GM18867 (cell line): ENCODE measurements at regions not wholly inside any gene's neighbourhood (a gene's known extent, or its start where the extent isn't known, plus 50 kb on each side); places are given as distances from the start of the nearest gene placed in this dataset.
"Not testable (repeated sequence)": the region's sequence is repeated elsewhere in the genome, so short reads cannot be mapped to it uniquely, and the experiment has no call there.

ENCODE experiments used
- ATAC-seq: cut with Tn5 transposase; IDR thresholded peaks from one replicate; pipeline ENCODE4 v1.9.1; 2021; ENCODE audit warnings: mild to moderate bottlenecking, moderate library complexity; ENCODE audit not compliant: unreplicated experiment

DNA sequence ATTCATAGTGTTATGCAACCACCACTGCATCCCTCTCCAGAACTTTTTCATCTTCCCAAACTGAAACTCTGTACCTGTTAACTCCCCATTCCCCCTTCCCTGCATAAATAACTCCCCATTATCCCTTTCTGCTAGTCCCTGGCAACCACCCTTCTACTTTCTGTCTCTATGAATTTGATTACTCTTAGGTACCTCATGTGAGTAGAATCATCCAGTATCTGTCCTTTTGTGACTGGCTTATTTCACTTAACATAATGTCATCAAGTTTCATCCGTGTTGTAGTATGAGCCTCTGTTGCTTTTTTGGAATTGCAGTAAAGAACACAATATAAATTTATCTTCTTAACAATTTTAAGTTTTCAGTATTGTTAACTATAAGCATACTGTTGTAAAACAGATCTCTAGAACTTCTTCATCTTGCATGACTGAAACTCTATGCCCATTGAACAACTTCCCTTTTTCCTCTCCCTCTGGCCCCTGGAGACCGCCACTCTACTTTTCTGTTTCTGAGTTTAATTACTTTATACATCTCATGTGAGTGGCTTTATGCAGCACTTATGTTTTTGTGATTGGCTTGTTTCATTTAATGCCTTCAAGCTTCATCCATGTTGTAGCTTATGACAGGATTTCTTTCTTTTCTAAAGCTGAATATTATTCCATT is 87.3 kb upstream of the ABCC4 start:
- ATAC-seq = no peak

DNA sequence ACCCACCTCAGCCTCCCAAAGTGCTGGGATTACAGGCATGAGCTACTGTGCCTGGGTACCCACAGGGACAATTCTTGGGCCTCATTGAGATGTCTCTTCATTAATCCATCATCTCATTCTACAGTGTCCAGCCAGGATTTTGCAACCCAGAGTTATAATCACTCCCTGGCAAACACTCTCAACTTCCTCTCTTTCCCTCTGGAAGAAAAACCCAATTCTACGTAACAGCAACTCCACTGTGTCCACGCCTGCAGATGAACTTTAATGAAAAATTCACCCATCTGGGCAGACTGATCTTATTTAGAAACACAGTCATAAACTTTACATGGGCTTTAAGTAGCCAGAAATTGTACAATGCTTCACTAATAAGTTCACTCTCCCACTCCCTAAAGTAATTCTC is 90.1 kb upstream of the ABCC4 start:
- ATAC-seq = no peak

DNA sequence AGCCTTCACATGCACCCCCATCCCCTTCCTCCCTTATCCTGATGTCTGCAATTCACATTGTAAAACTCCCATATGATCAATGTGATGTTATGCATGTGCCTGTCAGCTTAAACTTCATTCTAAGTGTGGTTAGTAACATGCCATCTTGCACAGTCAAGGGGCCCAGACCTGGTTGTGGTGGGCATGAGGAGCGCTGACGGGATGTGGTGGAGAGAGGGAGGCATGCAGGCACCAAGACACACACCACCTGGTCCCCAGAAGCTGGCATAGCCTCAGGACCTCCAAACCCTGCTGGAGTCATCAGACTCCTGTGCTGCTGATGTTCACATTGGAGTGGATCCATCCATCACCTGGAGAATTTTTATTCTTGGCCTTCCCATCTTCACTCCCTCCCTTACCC is 90.5 kb upstream of the ABCC4 start:
- ATAC-seq = no peak

DNA sequence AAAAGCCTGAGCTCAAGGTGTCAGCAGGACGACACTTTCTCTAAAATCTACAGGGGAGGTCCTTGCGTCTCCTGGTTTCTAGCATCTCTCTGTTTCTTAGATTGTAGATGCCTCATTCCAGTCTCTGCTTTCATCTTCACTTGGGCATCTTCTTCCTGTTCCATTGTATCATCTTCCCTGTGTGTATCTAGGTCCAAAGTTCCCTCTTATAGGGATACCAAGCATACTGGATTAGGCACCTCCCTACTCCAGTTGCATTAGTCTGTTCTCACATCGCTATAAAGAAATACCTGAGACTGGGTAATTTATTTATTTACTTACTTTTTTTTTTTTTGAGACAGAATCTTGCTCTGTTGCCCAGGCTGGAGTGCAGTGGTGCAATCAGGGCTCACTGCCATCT is 91.3 kb upstream of the ABCC4 start:
- ATAC-seq = no peak

DNA sequence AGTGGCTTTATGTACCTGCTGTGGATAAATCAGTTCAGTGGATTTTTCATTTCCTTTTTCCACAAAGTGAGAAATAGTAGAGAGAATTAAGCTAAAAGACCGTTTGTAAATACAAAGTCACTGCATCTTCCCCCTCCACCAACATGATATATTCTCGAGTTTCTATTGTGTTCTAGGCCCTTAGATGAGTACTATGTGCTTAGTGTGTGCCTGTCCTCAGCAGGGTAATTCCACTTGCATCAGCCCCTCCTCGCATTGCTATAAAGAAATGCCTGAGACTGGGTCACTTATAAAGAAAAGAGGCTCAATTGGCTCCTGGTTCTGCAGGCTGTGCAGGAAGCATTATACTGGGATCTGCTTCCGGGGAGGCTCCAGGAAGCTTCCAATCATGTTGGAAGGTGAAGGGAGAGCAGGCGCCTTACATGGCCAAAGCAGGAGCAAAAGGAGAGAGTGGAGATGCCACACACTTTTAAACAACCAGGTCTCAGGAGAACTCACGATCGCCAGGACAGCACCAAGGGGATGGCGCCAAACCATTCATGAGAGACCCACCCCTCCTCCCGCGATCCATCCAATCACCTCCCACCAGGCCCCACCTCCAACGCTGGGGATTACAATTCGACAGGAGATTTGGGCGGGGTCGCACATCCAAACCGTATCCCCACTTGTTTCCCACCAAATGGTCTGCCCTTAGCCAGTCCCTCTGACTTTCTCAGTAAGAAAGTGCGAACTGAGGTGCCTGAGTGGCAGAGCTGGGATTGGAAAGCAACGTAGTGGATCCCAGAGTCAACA is 102.3 kb upstream of the ABCC4 start:
- ATAC-seq = no peak

DNA sequence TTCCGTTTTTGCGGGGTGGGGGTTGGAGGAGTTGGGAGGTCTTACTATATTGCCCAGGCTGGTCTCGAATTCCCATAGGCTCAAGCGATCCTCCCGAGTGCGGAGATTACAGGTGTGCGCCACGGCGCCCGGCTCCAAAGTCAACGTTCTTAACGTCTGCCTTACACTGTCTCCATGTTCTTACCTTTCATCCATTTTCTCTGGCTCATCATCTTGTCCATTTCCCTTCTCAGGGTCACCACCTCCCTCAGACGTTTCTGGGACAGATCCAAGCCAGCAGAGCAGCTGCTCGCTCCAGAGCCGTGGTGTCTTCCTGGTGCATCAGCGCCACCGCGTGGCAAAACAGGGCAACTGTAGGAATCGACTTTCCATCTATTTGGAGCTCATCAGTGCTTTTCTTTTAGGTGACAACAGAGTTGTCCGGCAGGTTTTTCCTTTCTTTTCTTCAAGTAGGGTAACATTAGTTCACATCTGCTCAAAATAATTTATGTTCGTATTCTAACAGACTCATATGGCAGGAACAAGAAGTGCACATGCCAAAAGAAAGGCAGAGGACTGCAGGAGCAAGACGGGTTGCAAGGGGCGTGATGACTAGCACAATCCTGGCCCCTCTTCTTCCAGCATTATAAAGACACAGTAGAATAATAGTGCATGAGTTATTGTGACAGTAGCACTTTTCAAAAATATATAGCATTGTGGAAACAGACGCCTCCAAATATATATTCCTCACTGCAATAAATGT is 103.1 kb upstream of the ABCC4 start:
- peak; percentile 94 for ATAC-seq

DNA sequence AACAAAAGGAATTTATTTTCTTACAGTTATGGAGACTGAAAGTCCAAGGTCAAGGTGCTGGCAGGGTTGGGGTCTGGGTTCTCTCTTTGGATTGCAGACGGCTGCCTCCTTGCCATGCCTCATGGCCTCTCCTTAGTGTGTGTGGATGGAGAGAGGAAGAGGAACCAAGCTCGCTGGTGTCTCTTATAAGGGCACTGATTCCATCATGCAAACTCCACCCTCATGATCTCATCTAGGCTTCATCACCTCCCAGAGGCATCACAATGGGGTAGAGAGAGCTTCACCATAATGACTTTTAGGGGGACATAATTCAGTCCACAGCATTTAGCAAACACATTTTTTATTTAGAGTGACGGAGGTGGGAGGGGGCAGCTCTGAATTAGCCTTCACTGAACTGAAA is 104.9 kb upstream of the ABCC4 start:
- ATAC-seq = no peak

DNA sequence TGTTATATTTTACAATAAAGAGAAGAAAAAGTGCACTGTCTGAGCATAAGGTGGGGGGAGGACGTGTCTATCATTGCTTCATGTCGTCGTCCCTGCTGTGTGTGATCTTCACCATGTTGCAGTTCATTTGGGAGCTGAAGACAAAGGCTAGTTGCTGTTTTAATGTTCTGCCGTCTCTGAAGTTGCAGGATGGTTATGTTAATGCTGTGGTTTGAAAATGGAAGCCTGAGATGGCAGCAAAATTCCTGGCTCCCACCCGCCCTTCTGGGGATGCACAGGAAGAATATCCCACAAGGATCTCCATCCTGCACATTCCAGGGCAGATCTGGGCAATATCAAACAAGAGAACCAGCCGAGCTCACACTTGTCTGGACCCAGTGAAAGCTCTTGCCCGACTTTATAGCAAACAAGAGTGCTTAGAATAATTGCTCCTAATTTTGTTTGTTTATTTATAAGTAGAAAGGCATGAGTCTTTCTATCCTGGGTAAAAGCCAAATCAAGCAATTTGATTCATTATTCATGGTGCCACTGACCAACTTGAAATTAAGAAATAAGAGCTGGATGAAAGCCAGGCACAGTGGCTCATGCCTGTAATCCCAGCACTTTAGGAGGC is 110.3 kb upstream of the ABCC4 start:
- ATAC-seq = no peak

DNA sequence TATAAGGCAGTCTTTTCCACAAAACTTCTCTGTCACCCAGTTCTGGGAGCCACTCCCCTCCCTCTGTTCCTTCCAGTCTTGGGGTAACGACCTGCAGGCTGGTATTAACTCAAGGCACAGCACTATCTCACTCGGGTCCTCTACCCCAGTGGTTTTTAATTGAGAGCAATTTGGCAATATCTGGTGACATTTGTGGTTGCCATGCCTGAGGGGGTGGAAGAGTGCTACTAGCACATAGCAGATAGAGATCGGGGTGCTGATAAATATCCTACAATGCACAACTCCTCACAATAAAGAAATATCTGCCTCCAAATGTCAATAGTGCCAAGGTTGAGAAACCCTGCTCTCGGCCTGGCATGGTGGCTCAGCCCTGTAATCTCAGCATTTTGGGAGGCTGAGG is 117.7 kb upstream of the ABCC4 start:
- no peak for ATAC-seq

DNA sequence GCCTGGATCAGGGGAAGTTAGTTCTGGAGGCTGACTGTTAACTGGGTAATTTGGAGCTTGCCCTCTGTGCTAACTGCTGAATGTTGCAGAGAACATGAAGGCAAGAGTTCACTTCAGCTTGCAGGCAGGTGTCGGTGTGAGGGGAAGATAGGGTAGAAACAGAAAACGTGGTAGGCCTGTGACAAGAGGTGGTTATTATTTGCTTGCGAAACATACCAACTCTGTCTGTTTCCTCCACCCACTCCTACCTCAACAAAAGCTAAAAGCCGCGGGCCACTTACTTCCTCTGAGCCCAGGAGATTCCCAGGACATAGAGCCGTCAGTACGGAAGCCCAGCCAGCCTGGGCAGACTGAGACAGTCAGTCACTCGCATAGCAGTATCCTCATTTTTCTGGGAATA is 119.2 kb upstream of the ABCC4 start:
- no peak for ATAC-seq

DNA sequence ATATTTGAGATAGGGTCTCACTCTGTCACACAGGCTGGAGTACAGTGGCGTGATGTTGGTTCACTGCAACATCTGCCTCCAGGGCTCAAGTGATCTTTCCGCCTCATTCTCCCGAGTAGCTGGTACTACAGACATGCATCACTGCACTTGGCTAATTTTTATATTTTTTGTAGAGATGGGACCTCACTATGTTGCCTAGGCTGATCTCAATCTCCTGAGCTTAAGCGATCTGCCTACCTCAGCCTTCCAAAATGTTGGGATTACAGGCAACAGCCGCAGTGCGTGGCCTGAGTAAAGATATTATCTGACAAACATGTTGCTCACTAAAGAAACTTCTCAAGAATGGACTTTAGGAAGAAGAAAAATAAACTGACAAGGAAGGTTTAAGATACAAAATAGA is 125.4 kb upstream of the ABCC4 start:
- ATAC-seq = no peak

DNA sequence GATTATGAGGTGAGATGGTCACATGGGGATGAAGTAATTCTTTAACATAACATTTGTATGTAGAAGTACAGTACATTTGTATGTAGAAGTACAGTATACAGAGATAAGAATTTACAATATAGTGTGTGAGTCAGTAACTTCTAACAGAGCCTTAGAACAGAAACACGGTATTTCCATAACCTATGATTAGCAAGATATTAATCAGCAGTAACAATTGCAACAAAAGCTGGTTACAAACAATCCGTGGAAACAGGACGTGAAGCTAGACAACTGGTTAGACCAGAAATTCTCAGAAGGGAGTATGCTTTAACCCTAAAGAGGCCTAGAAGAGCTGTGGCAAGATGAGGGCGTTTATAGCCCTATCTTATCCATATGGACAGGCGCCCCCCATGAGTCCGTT is 122.0 kb upstream of the CLDN10 start:
- not testable (repeated sequence) for ATAC-seq

DNA sequence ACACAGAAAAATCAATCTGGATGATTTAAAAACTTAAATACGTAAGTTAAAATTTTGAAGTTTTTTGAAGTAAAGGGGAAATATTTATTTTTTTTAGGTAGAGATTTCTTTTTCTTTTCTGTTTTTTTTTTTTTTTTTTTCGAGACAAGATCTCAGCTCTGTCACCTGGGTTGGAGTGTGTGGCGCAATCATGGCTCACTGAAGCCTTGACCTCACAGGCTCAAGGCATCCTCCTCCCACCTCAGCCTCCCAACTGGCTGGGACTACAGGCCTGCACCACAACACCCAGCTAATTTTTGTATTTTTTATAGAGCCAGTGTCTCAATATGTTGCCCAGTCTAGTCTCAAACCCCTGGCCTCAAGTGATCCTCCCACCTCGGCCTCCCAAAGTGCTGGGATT is 120.4 kb upstream of the CLDN10 start:
- ATAC-seq = no peak

DNA sequence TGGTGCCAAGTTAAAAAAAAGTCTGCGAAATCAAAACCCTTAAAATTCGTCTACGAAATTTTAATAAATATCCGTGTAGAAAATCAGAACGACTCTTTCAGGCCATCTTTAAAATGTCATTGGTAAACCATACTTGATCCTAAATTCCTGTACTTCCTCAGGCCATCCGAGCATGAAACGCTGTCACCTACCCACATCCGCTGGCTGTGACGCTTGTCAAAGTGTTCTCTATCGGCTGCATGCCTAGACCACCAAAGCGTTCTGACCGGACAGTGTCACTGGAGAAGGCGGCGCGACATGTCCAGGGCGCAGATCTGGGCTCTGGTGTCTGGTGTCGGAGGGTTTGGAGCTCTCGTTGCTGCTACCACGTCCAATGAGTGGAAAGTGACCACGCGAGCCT is 119.0 kb upstream of the CLDN10 start:
- no peak for ATAC-seq

DNA sequence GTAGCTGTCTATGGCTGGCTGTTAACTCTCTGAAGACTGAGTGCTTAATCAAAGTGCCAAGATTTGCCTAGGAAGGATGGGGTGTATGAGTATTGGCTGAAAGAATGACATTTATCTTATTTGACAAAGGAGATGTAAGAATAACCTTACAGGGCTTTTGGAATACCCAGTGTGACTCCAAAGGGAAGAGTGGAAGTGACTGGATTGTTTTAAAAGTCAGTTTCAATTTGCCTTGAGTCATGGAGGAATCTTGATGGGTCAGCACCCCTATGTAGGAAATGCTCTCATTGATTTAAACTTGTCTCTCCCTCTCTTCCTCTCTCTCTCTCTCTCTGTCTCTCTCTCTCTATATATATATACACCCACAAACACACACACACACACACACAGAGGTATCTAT is 118.4 kb upstream of the CLDN10 start:
- ATAC-seq = no peak

DNA sequence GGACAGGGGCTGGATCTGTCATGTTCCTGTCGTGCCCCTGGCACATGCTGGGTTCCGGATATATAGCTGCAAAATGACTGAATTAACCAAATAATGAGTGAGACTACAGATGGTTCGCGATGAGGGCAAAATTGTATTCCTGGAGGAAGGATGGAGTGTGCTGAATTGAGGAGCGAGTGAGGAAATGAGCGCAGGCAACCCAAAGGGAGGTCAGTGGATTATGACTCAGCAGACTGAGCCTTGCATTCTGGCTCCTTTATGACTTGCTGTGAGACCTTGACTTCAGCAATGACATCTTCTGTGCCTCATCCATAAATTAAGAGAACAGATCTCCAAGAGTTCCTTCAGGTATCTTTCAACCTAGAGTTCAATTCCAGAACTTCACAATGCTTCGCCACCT is 115.0 kb upstream of the CLDN10 start:
- no peak for ATAC-seq

DNA sequence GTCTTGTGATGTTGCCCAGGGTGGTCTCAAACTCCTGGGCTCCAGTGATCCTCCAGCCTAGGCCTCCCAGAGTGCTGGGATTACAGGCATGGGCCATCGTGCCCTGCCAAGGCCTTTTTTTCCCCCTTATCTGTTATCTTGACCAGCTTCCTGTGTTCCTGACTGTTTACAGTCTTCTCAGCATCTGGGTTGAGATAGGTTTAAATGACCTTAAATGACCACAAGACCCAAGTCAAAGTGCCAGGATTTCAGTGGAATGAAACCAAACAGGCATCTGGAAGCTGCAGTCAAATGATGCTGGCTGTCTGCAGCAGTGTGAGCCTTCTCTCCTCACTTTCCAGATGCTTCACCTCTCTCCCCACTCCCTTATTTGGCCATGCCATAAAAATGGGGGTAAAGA is 114.2 kb upstream of the CLDN10 start:
- no peak for ATAC-seq

DNA sequence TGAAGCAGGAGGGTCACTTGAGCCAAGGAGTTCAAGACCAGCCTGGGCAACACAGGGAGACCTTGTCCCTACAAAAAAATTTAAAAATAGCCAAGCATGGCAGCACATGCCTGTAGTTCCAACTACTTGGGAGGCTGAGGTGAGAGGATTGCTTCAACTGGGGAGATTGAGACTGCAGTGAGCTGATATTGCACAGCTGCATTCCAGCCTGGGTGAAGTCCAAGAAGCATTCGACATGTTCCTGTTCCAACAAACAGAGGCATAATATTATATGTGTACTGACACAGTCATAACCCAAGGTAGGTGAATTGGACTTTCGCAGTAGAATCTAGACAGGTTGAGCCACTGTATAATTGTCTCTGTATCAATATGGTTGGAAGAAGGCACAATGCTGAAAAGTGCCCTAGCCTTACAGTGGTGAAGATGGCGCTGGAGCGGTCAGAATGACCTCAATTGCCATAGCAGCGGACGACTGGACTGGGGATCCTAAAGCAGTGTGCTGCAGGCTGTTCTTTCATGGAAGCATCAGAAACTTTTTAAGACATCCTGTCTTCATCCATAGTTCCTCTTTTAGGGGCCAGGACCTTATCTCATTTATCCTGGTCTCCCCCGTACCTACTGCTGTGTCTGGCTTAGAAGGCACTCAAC is 112.0 kb upstream of the CLDN10 start:
- no peak for ATAC-seq

DNA sequence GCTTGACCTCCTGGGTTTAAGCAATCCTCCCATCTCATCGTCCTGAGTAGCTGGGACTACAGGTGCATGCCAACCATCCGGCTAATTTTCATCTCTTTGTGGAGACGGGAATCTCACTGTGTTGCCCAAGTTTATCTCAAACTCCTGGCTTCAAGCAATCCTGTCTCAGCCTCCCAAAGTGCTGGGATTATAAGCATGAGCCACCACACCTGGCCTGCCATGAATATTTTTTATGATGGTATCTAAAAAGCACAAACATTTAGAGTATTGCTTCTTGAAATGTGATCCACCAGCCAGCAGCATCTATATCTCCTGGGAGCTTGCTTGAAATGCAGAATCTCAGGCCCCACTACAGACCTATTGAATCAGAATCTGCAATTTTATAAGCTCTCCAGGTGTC is 111.2 kb upstream of the CLDN10 start:
- no peak for ATAC-seq

DNA sequence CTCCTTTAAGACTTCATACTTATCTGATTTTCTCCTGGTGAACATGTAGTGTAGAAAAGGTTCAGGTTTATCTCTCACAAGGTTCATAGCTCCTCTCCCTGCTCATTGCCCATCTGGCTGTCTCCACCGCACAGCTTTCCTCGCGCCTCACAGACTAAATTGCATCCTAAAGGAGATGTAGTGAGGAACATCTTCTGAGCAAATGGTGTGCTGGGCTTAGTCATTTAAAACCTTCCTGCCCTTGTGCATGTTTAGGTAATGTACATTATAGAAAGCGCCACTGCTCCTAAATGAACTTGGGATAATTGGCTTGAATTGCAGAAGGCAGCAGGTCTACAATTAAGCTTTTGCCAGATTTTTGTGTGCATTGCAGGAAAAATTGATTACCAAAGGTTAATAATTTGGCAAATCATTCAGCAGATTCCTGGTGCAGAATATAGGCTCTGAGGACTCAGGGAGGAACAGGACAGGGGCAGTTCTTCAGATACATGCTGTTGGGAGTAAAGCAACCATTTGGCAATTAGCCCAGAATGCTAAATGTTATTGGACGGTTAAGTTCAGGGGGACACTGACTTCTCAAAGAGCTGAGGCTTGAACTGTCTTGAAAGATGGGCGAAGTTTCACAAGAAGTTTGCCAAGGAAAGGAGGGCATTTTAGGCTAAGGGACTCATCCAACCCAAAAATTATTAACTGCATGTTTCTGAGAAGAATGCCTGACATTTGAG is 108.4 kb upstream of the CLDN10 start:
- ATAC-seq = no peak

DNA sequence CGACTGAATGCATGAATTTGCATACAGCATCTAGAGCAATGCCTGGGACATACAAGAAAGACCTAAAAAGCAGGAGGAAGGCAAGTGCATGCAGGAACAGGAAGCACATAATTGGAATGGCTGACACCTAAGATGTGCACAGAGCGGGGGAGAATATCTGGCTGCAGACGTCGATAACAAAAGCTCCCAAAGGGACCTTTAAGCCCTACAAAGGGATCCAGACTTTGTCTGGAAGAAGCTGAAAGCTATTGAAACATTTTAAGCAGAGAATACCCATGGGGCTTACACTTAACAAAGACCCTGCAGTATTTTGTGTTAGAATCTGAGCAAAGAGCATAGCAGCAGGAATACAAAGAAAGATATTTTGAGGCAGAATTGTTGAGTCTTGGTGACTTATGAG is 107.4 kb upstream of the CLDN10 start:
- ATAC-seq = no peak
